ENCODE measurements at regions not wholly inside any gene's neighbourhood (a gene's known extent, or its start where the extent isn't known, plus 50 kb on each side); places are given as distances from the start of the nearest gene placed in this dataset.

- no peak for DNase-seq
Observed at GRCh38 chr16:64539811-64540371, 582.0 kb downstream of the CDH11 start.

DNA sequence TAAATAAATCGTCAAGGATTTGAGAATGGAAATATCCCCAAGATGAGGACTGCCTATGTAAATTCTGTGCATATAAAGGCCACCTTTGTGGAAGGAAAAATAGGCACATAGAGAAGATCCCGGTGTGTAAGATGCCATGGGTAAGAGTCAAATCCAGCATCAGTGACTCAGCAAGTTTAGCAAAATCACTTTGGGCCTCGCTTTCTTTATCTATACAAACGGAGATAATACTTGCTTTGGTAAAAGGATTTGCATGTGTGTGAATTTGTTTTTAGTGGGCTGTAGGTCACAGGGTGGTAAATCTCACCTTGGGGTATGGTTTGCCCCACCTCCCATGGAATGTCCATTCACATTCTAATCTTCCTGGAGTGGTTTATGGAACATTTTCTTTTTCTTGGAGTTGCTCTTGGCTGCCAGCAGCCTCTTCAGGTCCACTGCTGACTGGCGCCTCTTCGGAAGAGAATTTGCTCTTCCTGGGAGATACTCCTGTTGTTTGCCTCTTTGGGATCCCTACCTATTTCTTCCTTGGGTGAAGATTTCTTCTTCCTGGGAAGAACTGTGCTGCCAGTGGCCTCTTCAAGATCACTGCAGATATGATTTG lies 587.6 kb downstream of the CDH11 start:
- DNase-seq: no peak

GRCh38 chr16:64532691-64533090 lies 589.2 kb downstream of the CDH11 start:
- DNase-seq: no peak

DNA sequence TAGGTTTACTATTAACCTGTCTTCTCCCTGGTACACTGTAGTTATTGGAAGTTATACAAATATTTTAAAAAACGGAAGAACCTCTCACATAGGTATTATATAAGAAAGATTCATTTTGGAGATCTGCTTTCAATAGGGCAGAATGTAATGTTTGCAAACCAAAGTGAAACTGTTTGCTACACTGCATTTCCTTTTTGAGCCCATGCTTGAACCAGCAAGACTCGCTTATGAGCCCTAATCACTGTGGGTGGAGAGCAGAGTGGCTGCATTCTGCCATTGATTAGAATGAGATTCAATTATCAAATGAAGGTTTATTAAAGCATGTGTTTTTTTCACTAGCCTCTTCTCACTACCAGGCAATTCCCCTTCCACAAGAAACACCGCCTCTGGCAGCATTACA lies 589.7 kb downstream of the CDH11 start:
- DNase-seq: no peak

DNA sequence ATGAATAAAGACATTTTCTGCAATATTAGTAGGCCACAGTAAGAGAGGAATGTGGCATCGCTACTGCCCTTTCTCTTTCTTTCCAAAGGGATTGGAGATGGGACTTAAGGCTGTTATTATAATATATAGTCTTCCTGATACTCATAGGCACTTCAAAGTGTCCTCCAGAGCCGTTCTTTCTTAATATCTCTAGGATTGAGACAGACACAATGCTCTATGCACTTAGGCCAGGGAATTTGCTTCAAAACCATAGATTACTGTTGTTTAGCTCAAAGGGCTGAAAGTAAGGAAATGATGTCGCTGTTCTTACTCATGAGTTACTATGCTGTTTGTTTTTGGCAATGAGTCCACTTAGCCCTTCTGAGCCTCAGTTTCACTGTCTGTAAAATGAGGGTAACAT lies 590.5 kb downstream of the CDH11 start:
- no peak for DNase-seq

DNA sequence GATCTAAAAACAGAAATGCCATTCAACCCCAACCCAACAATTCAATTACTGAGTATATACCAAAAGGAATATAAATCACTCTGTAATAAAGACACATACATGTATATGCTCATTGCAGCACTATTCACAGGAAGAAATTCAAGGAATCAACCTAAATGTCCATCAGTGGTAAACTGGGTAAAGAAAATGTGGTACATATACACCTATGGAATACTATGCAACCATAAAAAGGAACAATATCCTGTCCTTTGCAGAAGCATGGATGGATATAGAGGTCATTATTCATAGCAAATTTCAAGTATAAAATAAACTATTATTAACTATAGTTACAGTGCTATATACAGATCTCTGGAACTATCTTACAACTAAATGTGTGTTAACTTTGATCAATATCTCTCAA lies 599.3 kb downstream of the CDH11 start:
- no peak for DNase-seq

DNA sequence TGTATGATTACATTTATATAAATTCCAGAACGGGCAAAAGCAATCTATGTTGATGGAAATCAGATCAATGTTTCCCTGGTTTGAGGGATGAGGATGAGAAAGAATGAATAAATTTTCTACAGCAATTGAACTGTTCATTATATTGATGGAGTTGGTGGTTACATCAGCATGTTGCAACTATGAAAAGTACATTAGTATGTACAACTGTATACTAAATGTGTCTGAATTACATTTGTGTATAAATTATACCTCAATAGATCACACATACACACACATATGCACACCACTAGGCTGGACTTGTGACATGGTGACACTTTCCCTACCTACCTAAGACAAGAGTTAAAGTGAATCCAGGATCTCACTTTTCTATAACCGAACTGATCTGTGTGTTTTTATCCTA lies 608.0 kb downstream of the CDH11 start:
- DNase-seq: no peak

GRCh38 chr16:64507240-64508024 lies 614.4 kb downstream of the CDH11 start:
- DNase-seq: no peak

DNA sequence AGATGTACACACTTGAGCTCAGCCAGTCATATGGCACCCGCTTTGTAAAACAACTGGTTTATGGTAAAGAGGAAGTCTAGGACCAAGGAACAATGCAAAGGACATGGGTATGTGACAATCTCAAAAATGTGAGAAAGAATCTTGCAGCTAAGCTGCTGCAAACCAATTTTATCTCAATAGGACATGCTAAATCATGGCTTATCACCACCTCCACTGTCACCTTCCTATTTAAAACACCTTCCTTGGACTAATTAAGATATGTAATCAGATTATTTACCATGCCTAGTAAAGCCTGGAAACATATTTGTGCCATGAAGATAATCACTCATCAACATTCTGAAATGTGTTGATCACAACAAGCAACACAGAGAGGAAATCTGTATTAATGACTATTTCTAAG lies 622.7 kb downstream of the CDH11 start:
- DNase-seq: no peak

DNA sequence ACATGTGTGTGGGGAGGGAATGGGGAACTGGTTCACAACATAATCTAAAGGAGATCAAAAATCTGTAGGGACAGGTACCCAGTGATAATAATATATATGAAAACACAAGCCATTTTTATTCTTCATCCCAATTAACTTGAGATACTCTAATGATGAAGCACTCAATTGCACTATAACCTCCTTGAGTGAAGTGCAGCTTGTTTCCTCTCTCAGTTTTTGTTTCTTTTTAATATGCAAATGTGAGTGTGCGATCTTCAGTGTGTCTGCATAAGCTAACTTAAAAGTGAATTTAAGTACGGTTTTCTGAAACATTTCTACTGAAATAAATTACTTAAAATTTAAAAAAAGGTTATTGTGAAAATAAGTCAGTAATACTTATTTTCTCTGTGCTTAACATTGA lies 623.5 kb downstream of the CDH11 start:
- DNase-seq: no peak

- no peak for DNase-seq
Observed at GRCh38 chr16:64493709-64494108, 628.2 kb downstream of the CDH11 start.

- DNase-seq: no peak
Observed at GRCh38 chr16:64489449-64489848, 632.4 kb downstream of the CDH11 start.

GRCh38 chr16:64486561-64486960 lies 635.3 kb downstream of the CDH11 start:
- no peak for DNase-seq

GRCh38 chr16:64481497-64481896 lies 640.4 kb downstream of the CDH11 start:
- DNase-seq: no peak

GRCh38 chr16:64478252-64478906 lies 643.5 kb downstream of the CDH11 start:
- no peak for DNase-seq

DNA sequence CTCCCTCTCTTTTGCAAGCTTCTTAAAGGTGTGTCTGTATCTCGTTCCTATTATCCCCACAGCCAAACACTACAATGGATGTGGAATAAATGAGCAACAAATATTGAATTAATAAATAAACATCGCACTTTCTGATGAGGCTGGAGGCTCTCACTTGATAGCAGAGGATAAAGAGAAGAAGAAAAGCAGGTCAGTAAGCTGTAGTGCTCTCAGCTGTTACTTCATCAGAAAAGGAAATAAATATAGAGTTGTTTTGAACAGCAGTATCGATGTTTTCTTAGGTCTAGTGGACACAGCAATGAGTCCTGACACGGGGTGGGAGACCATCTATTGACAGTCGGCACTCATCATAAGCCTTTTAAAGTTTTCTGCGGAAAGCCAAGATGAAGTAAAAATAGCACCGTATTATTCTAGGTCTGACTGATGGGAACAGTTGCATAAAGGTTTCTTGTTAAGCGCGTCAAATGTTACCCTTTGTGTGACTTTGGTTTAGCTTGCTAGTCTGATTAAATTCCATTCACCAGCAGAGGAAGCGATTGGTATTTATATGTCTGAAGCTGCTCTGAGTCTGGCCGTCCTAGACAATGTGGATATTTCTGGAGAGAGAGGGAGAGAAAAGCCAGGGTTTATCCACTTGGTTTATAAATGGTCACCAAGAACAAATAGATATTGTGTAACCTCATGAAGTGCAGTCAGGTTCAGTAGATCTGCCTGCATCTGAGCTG lies 646.1 kb downstream of the CDH11 start:
- DNase-seq: no peak

- DNase-seq: no peak
Observed at GRCh38 chr16:64470916-64471315, 650.9 kb downstream of the CDH11 start.

DNA sequence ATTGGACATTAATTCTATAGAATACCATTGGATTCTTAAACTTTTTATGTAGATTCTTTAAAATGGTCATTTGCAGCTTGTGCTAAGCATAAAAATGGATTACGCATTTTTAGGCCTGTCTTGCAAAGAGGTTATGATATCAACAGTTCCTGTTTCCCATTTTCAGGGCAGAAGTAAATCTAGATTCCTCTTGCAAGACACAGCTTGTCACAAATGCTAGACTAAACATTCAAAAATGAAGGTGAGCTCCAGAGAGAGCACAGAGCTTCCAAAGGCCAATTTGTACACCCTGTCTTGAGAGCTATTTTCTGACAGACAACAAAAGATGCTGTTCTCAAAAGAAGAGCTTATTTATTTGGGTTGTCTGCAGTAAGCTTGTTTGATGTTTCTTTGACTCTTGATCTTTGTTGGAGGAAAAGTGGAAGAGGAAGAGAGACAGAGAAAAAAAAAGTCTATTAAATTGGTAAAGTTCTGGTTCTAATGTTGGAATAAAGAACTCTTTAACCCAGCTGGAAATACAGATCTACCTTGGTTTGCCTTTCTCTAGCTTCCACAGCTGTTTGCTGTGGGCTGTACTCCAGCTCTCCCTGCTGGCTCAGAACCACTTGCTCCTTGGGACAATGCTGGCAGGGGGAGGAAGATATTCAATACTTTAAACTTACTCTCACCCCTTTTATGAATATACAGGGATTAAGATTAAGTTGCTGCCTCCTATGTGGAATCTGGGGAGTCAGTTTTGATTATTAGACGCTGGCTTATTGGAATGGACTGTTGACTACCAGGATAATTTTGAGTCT lies 651.8 kb downstream of the CDH11 start:
- DNase-seq: no peak

DNA sequence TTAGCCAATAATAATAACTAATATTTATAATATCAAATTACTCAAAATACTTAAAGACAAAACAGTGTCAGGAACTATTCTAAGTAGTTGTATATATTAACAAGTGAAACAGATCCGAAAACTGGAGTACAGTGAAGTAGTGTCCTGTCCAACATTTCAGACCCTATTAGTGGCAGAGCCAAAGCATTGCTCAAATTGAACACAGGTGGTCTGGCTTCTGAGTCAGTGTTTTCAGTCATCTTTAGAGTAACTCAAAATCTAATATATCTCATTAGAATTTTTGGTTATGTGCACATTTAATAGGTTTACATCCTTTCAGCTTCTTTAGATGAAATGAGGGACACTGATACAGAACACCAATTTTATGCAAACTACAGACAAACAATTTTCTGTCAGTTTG lies 652.5 kb downstream of the CDH11 start:
- DNase-seq: no peak

DNA sequence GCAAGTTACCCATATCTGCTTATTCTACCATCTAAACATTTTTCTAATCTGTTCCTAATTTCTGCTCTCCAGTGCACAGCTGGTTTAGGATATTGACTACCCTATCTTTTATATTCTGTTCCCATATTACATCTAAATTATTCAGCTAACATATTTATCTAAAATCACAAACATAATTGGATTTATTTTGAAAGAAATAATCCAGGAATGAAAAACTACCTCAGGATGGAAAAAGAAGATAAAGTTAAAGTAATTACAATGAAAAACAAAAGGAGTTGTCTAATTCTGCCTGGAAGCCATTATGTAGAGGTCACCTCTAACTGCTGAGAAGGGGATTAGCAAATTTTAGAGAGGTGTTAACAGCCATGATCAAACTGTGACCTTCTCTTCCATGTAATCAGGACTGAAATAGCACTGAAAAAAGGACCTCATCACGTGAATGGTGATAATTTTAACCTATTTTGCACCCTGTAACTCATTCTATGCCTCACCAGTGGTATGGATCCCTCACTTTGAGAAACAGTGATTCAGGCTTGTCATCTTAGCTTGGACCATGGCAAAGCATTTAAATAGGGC lies 653.3 kb downstream of the CDH11 start:
- no peak for DNase-seq

GRCh38 chr16:64459821-64460220 lies 662.0 kb downstream of the CDH11 start:
- no peak for DNase-seq

- DNase-seq: no peak
Observed at GRCh38 chr16:64459402-64459801, 662.5 kb downstream of the CDH11 start.
